GM23248 (cell line): ENCODE measurements at regions not wholly inside any gene's neighbourhood (a gene's known extent, or its start where the extent isn't known, plus 50 kb on each side); places are given as distances from the start of the nearest gene placed in this dataset.
"Not testable (repeated sequence)": the region's sequence is repeated elsewhere in the genome, so short reads cannot be mapped to it uniquely, and the experiment has no call there.

Experiments
- DNase-seq: peaks from one replicate; pipeline ENCODE4 v3.0.0-alpha.2; 2015
- H2AFZ ChIP-seq: fragments of 200-600 bp; sonication (generic); 2 replicates; pipeline ENCODE4 v1.6.1; 2016; ENCODE audit warnings: antibody characterized with exemption
- H3F3A ChIP-seq: fragments of 200-600 bp; sonication (generic); 2 replicates; pipeline ENCODE4 v1.6.1; 2016; ENCODE audit warnings: mild to moderate bottlenecking, antibody characterized with exemption, mixed run types; ENCODE audit not compliant: insufficient read depth
- H3K27ac ChIP-seq: fragments of 200-600 bp; sonication (generic); 2 replicates; pipeline ENCODE4 v1.5.1; 2016; ENCODE audit warnings: mild to moderate bottlenecking
- H3K27me3 ChIP-seq: fragments of 200-600 bp; sonication (generic); replicated peaks from 2 replicates; pipeline ENCODE4 v1.6.1; 2016; ENCODE audit warnings: mild to moderate bottlenecking; ENCODE audit not compliant: insufficient read depth
- H3K36me3 ChIP-seq: fragments of 200-600 bp; sonication (generic); 2 replicates; pipeline ENCODE4 v1.6.1; 2016; ENCODE audit warnings: low read depth, mild to moderate bottlenecking
- H3K4me1 ChIP-seq: fragments of 200-600 bp; sonication (generic); 2 replicates; pipeline ENCODE4 v1.6.1; 2016; ENCODE audit warnings: mild to moderate bottlenecking; ENCODE audit not compliant: insufficient read depth
- H3K4me2 ChIP-seq: fragments of 200-600 bp; sonication (generic); one replicate; pipeline ENCODE4 v1.6.1; 2016; ENCODE audit warnings: mild to moderate bottlenecking; ENCODE audit not compliant: unreplicated experiment
- H3K4me3 ChIP-seq: fragments of 200-600 bp; sonication (generic); 2 replicates; pipeline ENCODE4 v1.5.1; 2016; ENCODE audit warnings: mild to moderate bottlenecking
- H3K79me2 ChIP-seq: fragments of 200-600 bp; sonication (generic); 2 replicates; pipeline ENCODE4 v1.6.1; 2016; ENCODE audit warnings: mild to moderate bottlenecking; ENCODE audit not compliant: insufficient read depth
- H3K9ac ChIP-seq: fragments of 200-600 bp; sonication (generic); 2 replicates; pipeline ENCODE4 v1.6.1; 2016; ENCODE audit warnings: mild to moderate bottlenecking
- H3K9me2 ChIP-seq: fragments of 200-600 bp; sonication (generic); 2 replicates; pipeline ENCODE4 v1.6.1; 2016; ENCODE audit warnings: mixed run types, mild to moderate bottlenecking, moderate library complexity; ENCODE audit not compliant: insufficient read depth
- H3K9me3 ChIP-seq: fragments of 200-600 bp; sonication (generic); one replicate; pipeline ENCODE4 v1.6.1; 2017; ENCODE audit warnings: low read depth
- H4K20me1 ChIP-seq: fragments of 200-600 bp; sonication (generic); 2 replicates; pipeline ENCODE4 v1.6.0; 2016; ENCODE audit not compliant: insufficient read depth
- EZH2 ChIP-seq: fragments of 200-600 bp; sonication (generic); IDR thresholded peaks from 2 replicates; pipeline ENCODE4 v1.6.1; 2018; ENCODE audit warnings: antibody characterized with exemption, mild to moderate bottlenecking; ENCODE audit not compliant: insufficient read depth, poor library complexity, severe bottlenecking
- EZH2phosphoT487 ChIP-seq: fragments of 200-600 bp; sonication (generic); IDR thresholded peaks from 2 replicates; pipeline ENCODE4 v1.6.1; 2018; ENCODE audit warnings: antibody characterized with exemption, moderate library complexity, mild to moderate bottlenecking, low read depth; ENCODE audit not compliant: insufficient read depth
- WGBS, 2 experiments: methylation state at CpG; one replicate each; pipeline ENCODE4 v1.1.6; 2015 to 2017; ENCODE audit warnings: low lambda C conversion rate in 2 of 2, low coverage in 1 of 2; ENCODE audit errors: missing lambda C conversion rate in 2 of 2; 5-methylcytosine and 5-hydroxymethylcytosine counted together
- in situ Hi-C: fragments of 300-500 bp; cut with MboI; formaldehyde crosslinking; loops from 2 replicates; pipeline ENCODE4 v1.15.0; 2020

GRCh38 chr11:97685695-97686094 lies 1295.9 kb downstream of the JRKL start:
- Histone ChIP-seq H3K9ac (no peak overlapping the region), H3K4me1 (no peaks in the 10 kb centered on the region), H3F3A (no peaks in the 10 kb centered on the region), H3K27me3 (no peaks in the 10 kb centered on the region), H3K79me2 (no peaks in the 10 kb centered on the region), H3K4me2 (no peak overlapping the region), H3K4me3 (no peak overlapping the region), H3K9me2 (no peaks in the 10 kb centered on the region), H3K27ac (no peak overlapping the region), H2AFZ (no peak overlapping the region), H3K9me3 (no peaks in the 10 kb centered on the region), H3K36me3 (no peaks in the 10 kb centered on the region), H4K20me1 (no peaks in the 10 kb centered on the region)
- TF ChIP-seq EZH2 = no peak
- TF ChIP-seq EZH2phosphoT487 = no peak
- in situ Hi-C loops = no loop called here
- no peak for DNase-seq
- WGBS, 2 experiments = 0 to 4% methylated on average over 2 of the region's 2 CpGs

- WGBS, 2 experiments = 36 to 37% methylated on average over 4 of the region's 4 CpGs
- Histone ChIP-seq H3K4me3 (no peak overlapping the region), H3K9ac (no peak overlapping the region), H3F3A (no peaks in the 10 kb centered on the region), H3K4me1 (no peaks in the 10 kb centered on the region), H3K27me3 (no peaks in the 10 kb centered on the region), H3K79me2 (no peaks in the 10 kb centered on the region), H3K4me2 (no peak overlapping the region), H3K36me3 (no peaks in the 10 kb centered on the region), H3K9me3 (no peaks in the 10 kb centered on the region), H2AFZ (no peak overlapping the region), H3K27ac (no peak overlapping the region), H4K20me1 (no peaks in the 10 kb centered on the region), H3K9me2 (peaks cover 4% of the 10 kb centered on the region; the same call in 1 of the 2 replicates)
- no peak for DNase-seq
- in situ Hi-C loops = no loop called here
- TF ChIP-seq EZH2 (no peak), EZH2phosphoT487 (no peak)
These were observed 1297.3 kb downstream of the JRKL start for GRCh38 chr11:97687111-97687510.

- Histone ChIP-seq H2AFZ (no peak overlapping the region), H4K20me1 (no peaks in the 10 kb centered on the region), H3K27ac (no peak overlapping the region), H3K27me3 (no peaks in the 10 kb centered on the region), H3K9me2 (peaks cover 4% of the 10 kb centered on the region; the same call in 1 of the 2 replicates), H3K79me2 (no peaks in the 10 kb centered on the region), H3K9ac (no peak overlapping the region), H3K4me2 (no peak overlapping the region), H3K4me1 (no peaks in the 10 kb centered on the region), H3K9me3 (no peaks in the 10 kb centered on the region), H3K36me3 (no peaks in the 10 kb centered on the region), H3F3A (no peaks in the 10 kb centered on the region), H3K4me3 (no peak overlapping the region)
- in situ Hi-C loops = no loop called here
- 18 to 30% methylated on average over 1 of the region's 1 CpG for WGBS, 2 experiments
- TF ChIP-seq EZH2phosphoT487 = no peak
- no peak for TF ChIP-seq EZH2
- DNase-seq = no peak
These were observed 1301.2 kb downstream of the JRKL start for GRCh38 chr11:97691061-97691460.

GRCh38 chr11:97702951-97703350 lies 1313.1 kb downstream of the JRKL start:
- no peak for DNase-seq
- Histone ChIP-seq H3K27me3 (no peaks in the 10 kb centered on the region), H4K20me1 (no peaks in the 10 kb centered on the region), H3K9ac (no peak overlapping the region), H3K4me3 (no peak overlapping the region), H3K36me3 (no peaks in the 10 kb centered on the region), H3K27ac (no peak overlapping the region), H2AFZ (no peak overlapping the region), H3K9me2 (no peaks in the 10 kb centered on the region), H3K79me2 (no peaks in the 10 kb centered on the region), H3K4me2 (no peak overlapping the region), H3K4me1 (no peaks in the 10 kb centered on the region), H3K9me3 (no peaks in the 10 kb centered on the region), H3F3A (no peaks in the 10 kb centered on the region)
- 0 to 4% methylated on average over 1 of the region's 1 CpG for WGBS, 2 experiments
- TF ChIP-seq EZH2 = no peak
- TF ChIP-seq EZH2phosphoT487 = no peak
- in situ Hi-C loops = no loop called here

GRCh38 chr11:97703851-97704250 lies 1314.0 kb downstream of the JRKL start:
- no peak overlapping the region for H2AFZ ChIP-seq
- no peaks in the 10 kb centered on the region for H4K20me1 ChIP-seq
- no peaks in the 10 kb centered on the region for H3K36me3 ChIP-seq
- DNase-seq = no peak
- H3F3A ChIP-seq = no peaks in the 10 kb centered on the region
- no peaks in the 10 kb centered on the region for H3K27me3 ChIP-seq
- in situ Hi-C loops = no loop called here
- H3K9me2 ChIP-seq = no peaks in the 10 kb centered on the region
- no peaks in the 10 kb centered on the region for H3K79me2 ChIP-seq
- TF ChIP-seq EZH2phosphoT487 (no peak), EZH2 (no peak)
- H3K9me3 ChIP-seq = no peaks in the 10 kb centered on the region
- no peak overlapping the region for H3K4me2 ChIP-seq
- 28 to 31% methylated on average over 3 of the region's 3 CpGs for WGBS, 2 experiments
- H3K27ac ChIP-seq = no peak overlapping the region
- H3K4me3 ChIP-seq = no peak overlapping the region
- no peaks in the 10 kb centered on the region for H3K4me1 ChIP-seq
- H3K9ac ChIP-seq = no peak overlapping the region

- H3K27ac ChIP-seq, H4K20me1 ChIP-seq, H3K4me3 ChIP-seq, in situ Hi-C loops, H3K79me2 ChIP-seq, H3K36me3 ChIP-seq, H3F3A ChIP-seq, H3K4me1 ChIP-seq, H3K9me2 ChIP-seq, H3K9me3 ChIP-seq, H2AFZ ChIP-seq, H3K27me3 ChIP-seq, H3K9ac ChIP-seq, H3K4me2 ChIP-seq: not testable (repeated sequence)
- WGBS, 2 experiments = 10 to 18% methylated on average over 1 of the region's 1 CpG
- DNase-seq = peak; percentile 1
These were observed 1315.3 kb upstream of the CNTN5 start for GRCh38 chr11:97705441-97705840.
